Liver (tissue), 8 donors: ENCODE measurements at regions not wholly inside any gene's neighbourhood (a gene's known extent, or its start where the extent isn't known, plus 50 kb on each side); places are given as distances from the start of the nearest gene placed in this dataset.

ENCODE experiments used
- DNase-seq: peaks from one replicate; pipeline ENCODE4 v3.0.0-alpha.2; 2017; ENCODE audit warnings: low spot score
- H3K27ac ChIP-seq, 2 donors: one replicate each; pipeline ENCODE4 v1.7.0; 2013; ENCODE audit warnings: inconsistent platforms in 2 of 2, low read length in 2 of 2, control low read depth in 1 of 2, low read depth in 1 of 2, mild to moderate bottlenecking in 1 of 2
- H3K27me3 ChIP-seq, 4 donors: one replicate each; pipeline versions ENCODE4 v1.6.1 to v1.7.0; 2013; ENCODE audit warnings: low read length in 3 of 4, inconsistent platforms in 1 of 4, mild to moderate bottlenecking in 1 of 4, moderate library complexity in 1 of 4; ENCODE audit not compliant: control insufficient read depth in 4 of 4, insufficient read depth in 4 of 4
- H3K36me3 ChIP-seq, 4 donors: one replicate each; pipeline versions ENCODE4 v1.6.1 to v1.7.0; 2013; ENCODE audit warnings: low read length in 3 of 4, mild to moderate bottlenecking in 3 of 4, low read depth in 1 of 4, moderate library complexity in 1 of 4; ENCODE audit not compliant: control insufficient read depth in 4 of 4, insufficient read depth in 3 of 4
- H3K4me1 ChIP-seq, 4 donors: one replicate each; pipeline versions ENCODE4 v1.6.1 to v1.7.0; 2013; ENCODE audit warnings: low read length in 3 of 4, mild to moderate bottlenecking in 3 of 4, moderate library complexity in 1 of 4; ENCODE audit not compliant: control insufficient read depth in 4 of 4, insufficient read depth in 4 of 4
- H3K4me3 ChIP-seq, 3 donors: one replicate each; pipeline versions ENCODE4 v1.6.1 to v1.7.0; 2013; ENCODE audit warnings: low read length in 3 of 3, control low read depth in 1 of 3, low read depth in 1 of 3, mild to moderate bottlenecking in 1 of 3
- H3K9ac ChIP-seq, 2 donors: one replicate each; pipeline ENCODE4 v1.7.0; 2013; ENCODE audit warnings: low read length in 2 of 2, mild to moderate bottlenecking in 2 of 2, moderate library complexity in 2 of 2, control low read depth in 1 of 2, low read depth in 1 of 2
- H3K9me3 ChIP-seq, 4 donors: one replicate each; pipeline versions ENCODE4 v1.6.1 to v1.7.0; 2013; ENCODE audit warnings: low read length in 3 of 4; ENCODE audit not compliant: control insufficient read depth in 4 of 4
- CTCF ChIP-seq: fragments of 150-350 bp; IDR thresholded peaks from 2 replicates; pipeline ENCODE4 v1.5.1; 2017; ENCODE audit warnings: improper control_type of control experiment, low read depth, low read length; ENCODE audit not compliant: missing input control
- EGR1 ChIP-seq, 2 donors: IDR thresholded peaks; 2 replicates each; pipeline ENCODE4 v1.6.1; 2016 to 2018; ENCODE audit warnings: antibody characterized with exemption in 2 of 2, low read depth in 2 of 2
- FOXA1 ChIP-seq: IDR thresholded peaks from 2 replicates; pipeline ENCODE4 v1.6.1; 2016; ENCODE audit warnings: antibody characterized with exemption
- FOXA2 ChIP-seq: IDR thresholded peaks from 2 replicates; pipeline ENCODE4 v1.6.1; 2016; ENCODE audit warnings: antibody characterized with exemption
- GABPA ChIP-seq, 2 donors: IDR thresholded peaks in 1 of 2; conservative IDR thresholded peaks in 1 of 2; 2 replicates each; pipeline ENCODE4 v1.6.1; 2016; ENCODE audit warnings: antibody characterized with exemption in 2 of 2, mild to moderate bottlenecking in 1 of 2, moderate library complexity in 1 of 2
- NR2F2 ChIP-seq: IDR thresholded peaks from 2 replicates; pipeline ENCODE4 v1.6.1; 2016; ENCODE audit warnings: antibody characterized with exemption
- RAD21 ChIP-seq, 2 donors: IDR thresholded peaks; 2 replicates each; pipeline ENCODE4 v1.6.1; 2016; ENCODE audit warnings: antibody characterized with exemption in 2 of 2, mild to moderate bottlenecking in 2 of 2
- YY1 ChIP-seq: IDR thresholded peaks from 2 replicates; pipeline ENCODE4 v1.6.1; 2016; ENCODE audit warnings: antibody characterized with exemption, mild to moderate bottlenecking
- WGBS: extraction: QIAGEN DNeasy Blood & Tissue Kit; methylation state at CpG from one replicate; pipeline ENCODE4 v1.1.7; 2013; 5-methylcytosine and 5-hydroxymethylcytosine counted together
- TF ChIP-seq, protein P1 (sequence below): IDR thresholded peaks from 2 replicates; pipeline ENCODE4 v1.6.1; 2016; ENCODE audit warnings: antibody characterized with exemption
- TF ChIP-seq, protein P2 (sequence below): IDR thresholded peaks from 2 replicates; pipeline ENCODE4 v1.6.1; 2016; ENCODE audit warnings: antibody characterized with exemption
- TF ChIP-seq, protein P3 (sequence below): IDR thresholded peaks from 2 replicates; pipeline ENCODE4 v1.6.1; 2016; ENCODE audit warnings: antibody characterized with exemption
- donor health status: healthy.
- donor health status: healthy.
- donor health status: healthy.
- donor health status: healthy.
- donor health status: healthy.

DNA sequence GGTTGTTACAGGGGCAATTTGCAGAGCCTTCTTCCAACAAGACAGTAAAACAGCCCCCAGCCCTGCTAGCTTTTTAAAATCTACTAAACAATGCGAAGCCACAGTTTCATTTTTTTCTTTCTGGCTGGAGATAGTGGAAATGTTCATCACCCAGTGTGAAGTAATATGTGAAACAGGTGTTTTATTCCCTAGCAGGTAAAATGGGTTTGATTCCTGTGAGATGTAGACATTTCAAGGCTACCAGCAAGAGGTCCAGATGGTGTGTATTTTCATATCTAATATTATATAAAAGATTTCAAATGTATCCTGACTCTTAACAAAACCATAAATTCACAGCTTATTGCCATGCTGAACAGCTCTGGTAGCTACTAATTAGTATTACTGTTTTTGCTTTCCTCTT is 160.3 kb downstream of the SATB1 start:
- no peak for DNase-seq

GRCh38 chr3:18264361-18264760 is 160.8 kb downstream of the SATB1 start:
- DNase-seq = no peak
- no peak overlapping the region for H3K4me3 ChIP-seq
- 64% methylated on average over 2 of the region's 2 CpGs for WGBS
- TF ChIP-seq RAD21 (IDR thresholded peaks at IDR 0.05) = no peak
- no peak for TF ChIP-seq CTCF
- no peaks in the 10 kb centered on the region for H3K4me1 ChIP-seq
- H3K9me3 ChIP-seq = no peaks in the 10 kb centered on the region
- H3K27ac ChIP-seq = no peak overlapping the region
- H3K9ac ChIP-seq = no peak overlapping the region
- H3K27me3 ChIP-seq = peaks cover 0 to 2% (median 0%) of the 10 kb centered on the region in 4 donors
- no peaks in the 10 kb centered on the region for H3K36me3 ChIP-seq

More for the DNA sequence above, 160.3 kb downstream of the SATB1 start:
- H3K9ac ChIP-seq = no peak overlapping the region
- H3K27me3 ChIP-seq = peaks cover 0 to 2% (median 0%) of the 10 kb centered on the region in 4 donors
- H3K4me3 ChIP-seq = no peak overlapping the region
- H3K4me1 ChIP-seq = no peaks in the 10 kb centered on the region
- WGBS = 81% methylated on average over 1 of the region's 1 CpG
- no peaks in the 10 kb centered on the region for H3K9me3 ChIP-seq
- no peak overlapping the region for H3K27ac ChIP-seq
- no peaks in the 10 kb centered on the region for H3K36me3 ChIP-seq
- no peak for TF ChIP-seq NR2F2
- no peak for TF ChIP-seq RAD21 (IDR thresholded peaks at IDR 0.05)
- TF ChIP-seq, protein P1, sequence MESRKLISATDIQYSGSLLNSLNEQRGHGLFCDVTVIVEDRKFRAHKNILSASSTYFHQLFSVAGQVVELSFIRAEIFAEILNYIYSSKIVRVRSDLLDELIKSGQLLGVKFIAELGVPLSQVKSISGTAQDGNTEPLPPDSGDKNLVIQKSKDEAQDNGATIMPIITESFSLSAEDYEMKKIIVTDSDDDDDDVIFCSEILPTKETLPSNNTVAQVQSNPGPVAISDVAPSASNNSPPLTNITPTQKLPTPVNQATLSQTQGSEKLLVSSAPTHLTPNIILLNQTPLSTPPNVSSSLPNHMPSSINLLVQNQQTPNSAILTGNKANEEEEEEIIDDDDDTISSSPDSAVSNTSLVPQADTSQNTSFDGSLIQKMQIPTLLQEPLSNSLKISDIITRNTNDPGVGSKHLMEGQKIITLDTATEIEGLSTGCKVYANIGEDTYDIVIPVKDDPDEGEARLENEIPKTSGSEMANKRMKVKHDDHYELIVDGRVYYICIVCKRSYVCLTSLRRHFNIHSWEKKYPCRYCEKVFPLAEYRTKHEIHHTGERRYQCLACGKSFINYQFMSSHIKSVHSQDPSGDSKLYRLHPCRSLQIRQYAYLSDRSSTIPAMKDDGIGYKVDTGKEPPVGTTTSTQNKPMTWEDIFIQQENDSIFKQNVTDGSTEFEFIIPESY = no peak
- no peak for TF ChIP-seq GABPA (IDR thresholded peaks at IDR 0.05 in 1 of 2, conservative IDR thresholded peaks at IDR 0.05 in 1 of 2)
- TF ChIP-seq, protein P2, sequence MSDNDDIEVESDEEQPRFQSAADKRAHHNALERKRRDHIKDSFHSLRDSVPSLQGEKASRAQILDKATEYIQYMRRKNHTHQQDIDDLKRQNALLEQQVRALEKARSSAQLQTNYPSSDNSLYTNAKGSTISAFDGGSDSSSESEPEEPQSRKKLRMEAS = no peak
- TF ChIP-seq FOXA2 = no peak
- TF ChIP-seq, protein P3, sequence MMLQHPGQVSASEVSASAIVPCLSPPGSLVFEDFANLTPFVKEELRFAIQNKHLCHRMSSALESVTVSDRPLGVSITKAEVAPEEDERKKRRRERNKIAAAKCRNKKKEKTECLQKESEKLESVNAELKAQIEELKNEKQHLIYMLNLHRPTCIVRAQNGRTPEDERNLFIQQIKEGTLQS = no peak

DNA sequence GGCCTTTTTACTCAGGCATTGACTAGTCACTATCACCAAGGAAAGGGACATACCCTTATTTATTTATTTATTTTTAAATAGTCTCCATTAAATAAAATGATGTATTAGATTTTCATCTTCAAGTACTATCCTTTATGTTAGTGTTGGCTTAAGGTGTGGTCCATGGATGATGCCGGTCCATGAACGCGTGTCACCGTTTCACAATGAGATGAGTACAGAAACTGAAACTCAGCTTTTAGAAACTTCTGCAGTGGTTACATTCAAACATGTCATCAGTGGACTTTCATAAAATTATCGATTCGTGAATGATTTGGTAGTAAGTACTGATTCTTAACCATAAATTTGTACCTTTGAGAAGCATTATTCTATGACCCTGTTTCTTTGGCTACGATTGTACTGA is 166.6 kb downstream of the SATB1 start:
- 89% methylated on average over 7 of the region's 7 CpGs for WGBS
- Histone ChIP-seq H3K27me3 (no peaks in the 10 kb centered on the region), H3K36me3 (no peaks in the 10 kb centered on the region), H3K27ac (no peak overlapping the region), H3K9ac (no peak overlapping the region), H3K4me1 (no peaks in the 10 kb centered on the region), H3K9me3 (no peaks in the 10 kb centered on the region), H3K4me3 (no peak overlapping the region)
- DNase-seq = no peak
- TF ChIP-seq EGR1 (IDR thresholded peaks at IDR 0.05; ENCODE audit: low read depth in 2 of 2) = no peak
- no peak for TF ChIP-seq FOXA1
- TF ChIP-seq RAD21 (IDR thresholded peaks at IDR 0.05) = no peak
- TF ChIP-seq YY1 = no peak
